PFSK-1 (cell line): ENCODE measurements at regions not wholly inside any gene's neighbourhood (a gene's known extent, or its start where the extent isn't known, plus 50 kb on each side); places are given as distances from the start of the nearest gene placed in this dataset.

Experiments
- FOXP2 ChIP-seq: optimal IDR thresholded peaks from 2 replicates; pipeline ENCODE3; 2011; ENCODE audit warnings: borderline replicate concordance, control low read depth, inconsistent platforms; ENCODE audit not compliant: insufficient read depth; ENCODE audit errors: extremely low read length, extremely low read depth
- POLR2AphosphoS5 ChIP-seq: IDR thresholded peaks from 2 replicates; pipeline ENCODE4 v1.6.1; 2012; ENCODE audit warnings: low read depth, mild to moderate bottlenecking, control low read depth, low read length, moderate library complexity
- SIN3A ChIP-seq: IDR thresholded peaks from 2 replicates; pipeline ENCODE4 v1.6.1; 2012; ENCODE audit warnings: mild to moderate bottlenecking, low read length, moderate library complexity, borderline replicate concordance; ENCODE audit not compliant: insufficient read depth
- TAF1 ChIP-seq: IDR thresholded peaks from 2 replicates; pipeline ENCODE4 v1.6.1; 2012; ENCODE audit warnings: low read length, control low read depth, borderline replicate concordance; ENCODE audit not compliant: insufficient read depth
- TF ChIP-seq, protein P1 (sequence below), 2 experiments: IDR thresholded peaks; 2 replicates each; pipeline versions ENCODE4 v1.6.1 to v1.8.0; 2011 to 2012; ENCODE audit warnings: low read depth in 2 of 2, low read length in 2 of 2, control low read depth in 1 of 2, inconsistent platforms in 1 of 2, mild to moderate bottlenecking in 1 of 2, moderate library complexity in 1 of 2; ENCODE audit not compliant: insufficient read depth in 1 of 2

DNA sequence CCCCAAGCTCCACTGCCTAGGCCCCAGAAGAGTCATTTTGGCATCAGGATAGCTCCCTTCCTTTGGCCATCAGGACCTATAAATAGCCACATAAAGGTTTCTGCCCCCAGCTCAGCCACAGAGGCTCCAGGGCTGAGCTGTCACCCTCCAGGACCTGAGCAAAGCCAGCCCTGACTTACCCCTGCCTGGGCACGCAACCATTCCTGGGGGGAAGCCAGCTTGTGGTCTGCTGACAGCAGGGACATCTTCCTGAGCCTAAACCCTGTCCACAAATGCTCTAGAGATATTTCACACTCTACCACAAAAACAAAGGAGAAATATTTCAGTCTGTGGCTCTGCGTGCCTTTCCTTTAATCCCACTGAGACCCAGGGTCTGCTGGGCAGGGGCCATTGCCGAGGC lies 123.7 kb upstream of the CCL2 start:
- TF ChIP-seq, protein P1, sequence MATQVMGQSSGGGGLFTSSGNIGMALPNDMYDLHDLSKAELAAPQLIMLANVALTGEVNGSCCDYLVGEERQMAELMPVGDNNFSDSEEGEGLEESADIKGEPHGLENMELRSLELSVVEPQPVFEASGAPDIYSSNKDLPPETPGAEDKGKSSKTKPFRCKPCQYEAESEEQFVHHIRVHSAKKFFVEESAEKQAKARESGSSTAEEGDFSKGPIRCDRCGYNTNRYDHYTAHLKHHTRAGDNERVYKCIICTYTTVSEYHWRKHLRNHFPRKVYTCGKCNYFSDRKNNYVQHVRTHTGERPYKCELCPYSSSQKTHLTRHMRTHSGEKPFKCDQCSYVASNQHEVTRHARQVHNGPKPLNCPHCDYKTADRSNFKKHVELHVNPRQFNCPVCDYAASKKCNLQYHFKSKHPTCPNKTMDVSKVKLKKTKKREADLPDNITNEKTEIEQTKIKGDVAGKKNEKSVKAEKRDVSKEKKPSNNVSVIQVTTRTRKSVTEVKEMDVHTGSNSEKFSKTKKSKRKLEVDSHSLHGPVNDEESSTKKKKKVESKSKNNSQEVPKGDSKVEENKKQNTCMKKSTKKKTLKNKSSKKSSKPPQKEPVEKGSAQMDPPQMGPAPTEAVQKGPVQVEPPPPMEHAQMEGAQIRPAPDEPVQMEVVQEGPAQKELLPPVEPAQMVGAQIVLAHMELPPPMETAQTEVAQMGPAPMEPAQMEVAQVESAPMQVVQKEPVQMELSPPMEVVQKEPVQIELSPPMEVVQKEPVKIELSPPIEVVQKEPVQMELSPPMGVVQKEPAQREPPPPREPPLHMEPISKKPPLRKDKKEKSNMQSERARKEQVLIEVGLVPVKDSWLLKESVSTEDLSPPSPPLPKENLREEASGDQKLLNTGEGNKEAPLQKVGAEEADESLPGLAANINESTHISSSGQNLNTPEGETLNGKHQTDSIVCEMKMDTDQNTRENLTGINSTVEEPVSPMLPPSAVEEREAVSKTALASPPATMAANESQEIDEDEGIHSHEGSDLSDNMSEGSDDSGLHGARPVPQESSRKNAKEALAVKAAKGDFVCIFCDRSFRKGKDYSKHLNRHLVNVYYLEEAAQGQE (IDR thresholded peaks at IDR 0.05; ENCODE audit: insufficient read depth in 1 of 2, low read depth in 2 of 2, low read length in 2 of 2): no peak
- TF ChIP-seq SIN3A (no peak), POLR2AphosphoS5 (no peak), TAF1 (no peak), FOXP2 (no peak)

GRCh38 chr17:34133350-34133749 lies 121.7 kb upstream of the CCL2 start:
- no peak for TF ChIP-seq FOXP2
- no peak for TF ChIP-seq SIN3A
- no peak for TF ChIP-seq TAF1
- TF ChIP-seq, protein P1 (IDR thresholded peaks at IDR 0.05; ENCODE audit: insufficient read depth in 1 of 2, low read depth in 2 of 2, low read length in 2 of 2): no peak
- no peak for TF ChIP-seq POLR2AphosphoS5

- TF ChIP-seq, protein P1 (IDR thresholded peaks at IDR 0.05; ENCODE audit: insufficient read depth in 1 of 2, low read depth in 2 of 2, low read length in 2 of 2): no peak
- TF ChIP-seq SIN3A (no peak), FOXP2 (no peak), TAF1 (no peak), POLR2AphosphoS5 (no peak)
Measured at GRCh38 chr17:34135841-34136240, 119.2 kb upstream of the CCL2 start.

- TF ChIP-seq SIN3A (no peak), FOXP2 (no peak), TAF1 (no peak), POLR2AphosphoS5 (no peak)
- TF ChIP-seq, protein P1 (IDR thresholded peaks at IDR 0.05; ENCODE audit: insufficient read depth in 1 of 2, low read depth in 2 of 2, low read length in 2 of 2): no peak
Measured at GRCh38 chr17:34140006-34140405, 115.1 kb upstream of the CCL2 start.

DNA sequence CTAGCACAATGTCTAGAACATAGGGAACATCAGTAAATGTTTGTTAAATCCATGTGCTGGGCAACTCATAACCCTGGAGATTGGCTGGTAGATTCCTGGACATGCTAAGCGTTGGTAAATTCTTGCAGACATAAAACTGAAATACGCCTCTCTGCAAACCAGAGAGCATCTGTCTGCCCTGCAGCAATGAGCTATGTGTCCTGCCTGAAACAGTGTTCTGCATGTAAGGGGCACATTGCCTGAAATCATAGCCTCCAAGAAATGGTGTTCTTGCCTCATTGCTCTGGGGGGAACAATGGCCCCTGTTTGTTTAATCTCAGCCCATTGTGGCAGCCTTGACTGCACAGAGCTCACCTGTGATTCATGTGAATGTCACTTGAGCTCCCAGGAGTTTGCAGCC lies 113.5 kb upstream of the CCL2 start:
- TF ChIP-seq SIN3A (no peak), TAF1 (no peak), FOXP2 (no peak), POLR2AphosphoS5 (no peak)
- TF ChIP-seq, protein P1 (IDR thresholded peaks at IDR 0.05; ENCODE audit: insufficient read depth in 1 of 2, low read depth in 2 of 2, low read length in 2 of 2): no peak
